Upper lobe of left lung (tissue), 4 donors: ENCODE measurements at regions not wholly inside any gene's neighbourhood (a gene's known extent, or its start where the extent isn't known, plus 50 kb on each side); places are given as distances from the start of the nearest gene placed in this dataset.

ENCODE experiments used
- EP300 ChIP-seq, 4 donors: sonication (generic); formaldehyde crosslinking; IDR thresholded peaks; one replicate each; pipeline ENCODE4 v1.5.1; 2017; ENCODE audit warnings: antibody characterized with exemption in 4 of 4, control low read depth in 2 of 4
- POLR2A ChIP-seq, 4 donors: fragments of 450-650 bp; IDR thresholded peaks; one replicate each; pipeline ENCODE4 v1.5.1; 2016 to 2017; ENCODE audit warnings: antibody characterized with exemption in 4 of 4, mild to moderate bottlenecking in 2 of 4
- POLR2AphosphoS5 ChIP-seq, 2 donors: sonication (generic); formaldehyde crosslinking; IDR thresholded peaks; one replicate each; pipeline ENCODE4 v1.5.1; 2017; ENCODE audit warnings: antibody characterized with exemption in 2 of 2
- TF ChIP-seq, protein P1 (sequence below), 6 experiments: fragments of 450-650 bp in 4 of 6; fragments of 200-600 bp in 2 of 6; sonication (generic) in 2 of 6; IDR thresholded peaks; one replicate each; pipeline ENCODE4 v1.5.1; 2016 to 2019; ENCODE audit warnings: antibody characterized with exemption in 6 of 6

DNA sequence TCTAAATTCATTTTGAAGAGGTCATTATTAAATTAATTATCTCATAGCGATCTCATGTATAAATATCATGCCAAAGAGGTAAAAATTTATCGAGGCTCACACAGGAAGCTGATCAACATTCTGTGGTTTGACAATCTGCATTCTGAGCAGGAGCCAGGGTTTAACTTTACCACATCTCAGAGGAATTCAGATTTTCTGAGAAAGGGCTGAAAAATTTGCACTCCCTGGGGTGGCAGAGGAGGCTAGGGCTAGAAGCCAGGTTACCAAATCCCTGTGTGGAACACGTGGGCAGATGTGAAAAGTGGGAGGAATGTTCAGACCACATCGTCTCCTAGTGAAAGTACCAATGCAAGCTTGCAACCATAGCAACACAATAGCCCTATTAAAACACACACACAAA lies 63.5 kb upstream of the CTLA4 start:
- TF ChIP-seq, protein P1, sequence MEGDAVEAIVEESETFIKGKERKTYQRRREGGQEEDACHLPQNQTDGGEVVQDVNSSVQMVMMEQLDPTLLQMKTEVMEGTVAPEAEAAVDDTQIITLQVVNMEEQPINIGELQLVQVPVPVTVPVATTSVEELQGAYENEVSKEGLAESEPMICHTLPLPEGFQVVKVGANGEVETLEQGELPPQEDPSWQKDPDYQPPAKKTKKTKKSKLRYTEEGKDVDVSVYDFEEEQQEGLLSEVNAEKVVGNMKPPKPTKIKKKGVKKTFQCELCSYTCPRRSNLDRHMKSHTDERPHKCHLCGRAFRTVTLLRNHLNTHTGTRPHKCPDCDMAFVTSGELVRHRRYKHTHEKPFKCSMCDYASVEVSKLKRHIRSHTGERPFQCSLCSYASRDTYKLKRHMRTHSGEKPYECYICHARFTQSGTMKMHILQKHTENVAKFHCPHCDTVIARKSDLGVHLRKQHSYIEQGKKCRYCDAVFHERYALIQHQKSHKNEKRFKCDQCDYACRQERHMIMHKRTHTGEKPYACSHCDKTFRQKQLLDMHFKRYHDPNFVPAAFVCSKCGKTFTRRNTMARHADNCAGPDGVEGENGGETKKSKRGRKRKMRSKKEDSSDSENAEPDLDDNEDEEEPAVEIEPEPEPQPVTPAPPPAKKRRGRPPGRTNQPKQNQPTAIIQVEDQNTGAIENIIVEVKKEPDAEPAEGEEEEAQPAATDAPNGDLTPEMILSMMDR (IDR thresholded peaks at IDR 0.05) = no peak
- TF ChIP-seq POLR2A (IDR thresholded peaks at IDR 0.05) = no peak
- TF ChIP-seq EP300 (IDR thresholded peaks at IDR 0.05) = no peak
- no peak for TF ChIP-seq POLR2AphosphoS5 (IDR thresholded peaks at IDR 0.05)
